ENCODE measurements at regions not wholly inside any gene's neighbourhood (a gene's known extent, or its start where the extent isn't known, plus 50 kb on each side); places are given as distances from the start of the nearest gene placed in this dataset.

DNA sequence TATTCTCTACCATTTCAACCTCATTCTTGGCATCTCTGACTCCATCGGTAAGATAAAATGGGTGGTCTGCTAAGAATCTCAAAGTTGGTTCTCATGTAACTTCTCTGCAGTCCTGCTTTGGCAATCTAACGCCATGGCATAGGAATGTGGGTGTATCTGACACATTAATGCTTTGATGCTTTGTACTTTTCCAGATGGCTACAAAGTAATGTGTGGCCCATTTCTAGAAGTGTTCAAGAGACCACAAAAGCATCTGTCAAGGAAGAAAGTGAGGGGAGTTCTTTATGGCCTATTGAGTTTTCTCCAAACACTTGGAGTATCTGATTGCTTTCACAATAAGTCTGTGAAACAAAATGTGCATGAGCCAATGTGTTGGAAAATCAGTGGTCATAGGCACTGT, 339.9 kb upstream of the TGFBR2 start:
- TF ChIP-seq EZH2 (IDR thresholded peaks at IDR 0.05; ENCODE audit: low read length) = no peak
- TF ChIP-seq, protein P1, sequence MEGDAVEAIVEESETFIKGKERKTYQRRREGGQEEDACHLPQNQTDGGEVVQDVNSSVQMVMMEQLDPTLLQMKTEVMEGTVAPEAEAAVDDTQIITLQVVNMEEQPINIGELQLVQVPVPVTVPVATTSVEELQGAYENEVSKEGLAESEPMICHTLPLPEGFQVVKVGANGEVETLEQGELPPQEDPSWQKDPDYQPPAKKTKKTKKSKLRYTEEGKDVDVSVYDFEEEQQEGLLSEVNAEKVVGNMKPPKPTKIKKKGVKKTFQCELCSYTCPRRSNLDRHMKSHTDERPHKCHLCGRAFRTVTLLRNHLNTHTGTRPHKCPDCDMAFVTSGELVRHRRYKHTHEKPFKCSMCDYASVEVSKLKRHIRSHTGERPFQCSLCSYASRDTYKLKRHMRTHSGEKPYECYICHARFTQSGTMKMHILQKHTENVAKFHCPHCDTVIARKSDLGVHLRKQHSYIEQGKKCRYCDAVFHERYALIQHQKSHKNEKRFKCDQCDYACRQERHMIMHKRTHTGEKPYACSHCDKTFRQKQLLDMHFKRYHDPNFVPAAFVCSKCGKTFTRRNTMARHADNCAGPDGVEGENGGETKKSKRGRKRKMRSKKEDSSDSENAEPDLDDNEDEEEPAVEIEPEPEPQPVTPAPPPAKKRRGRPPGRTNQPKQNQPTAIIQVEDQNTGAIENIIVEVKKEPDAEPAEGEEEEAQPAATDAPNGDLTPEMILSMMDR (optimal IDR thresholded peaks at IDR 0.05 in 1 of 3, IDR thresholded peaks at IDR 0.05 in 1 of 3, conservative IDR thresholded peaks at IDR 0.05 in 1 of 3; ENCODE audit: extremely low read depth in 1 of 3, insufficient read depth in 2 of 3, low read length in 3 of 3) = no peak
- Histone ChIP-seq H3K79me2 (ENCODE audit: control insufficient read depth, insufficient read depth, low read length) (no peaks in the 10 kb centered on the region), H3K9me3 (ENCODE audit: control insufficient read depth, low read depth, low read length) (no peaks in the 10 kb centered on the region), H4K20me1 (ENCODE audit: control insufficient read depth, extremely low read depth, insufficient read depth, low read length) (no peaks in the 10 kb centered on the region), H2AFZ (ENCODE audit: control insufficient read depth, low read length) (no peak overlapping the region), H3K4me3 (ENCODE audit: control insufficient read depth in 2 of 3, extremely low read depth in 1 of 3, insufficient read depth in 2 of 3, low read depth in 1 of 3, low read length in 3 of 3) (no peak overlapping the region), H3K4me2 (ENCODE audit: control insufficient read depth, extremely low read depth, insufficient read depth, low read depth, low read length) (no peak overlapping the region), H3K4me1 (ENCODE audit: control insufficient read depth, extremely low read depth, insufficient read depth, low read length) (peaks cover 3% of the 10 kb centered on the region), H3K9ac (ENCODE audit: control insufficient read depth, extremely low read depth, insufficient read depth, low read length) (no peak overlapping the region), H3K36me3 (ENCODE audit: control insufficient read depth in 2 of 2, extremely low read depth in 1 of 2, insufficient read depth in 2 of 2, low read length in 2 of 2) (no peaks in the 10 kb centered on the region), H3K27ac (ENCODE audit: control insufficient read depth, insufficient read depth, low read length) (no peak overlapping the region), H3K27me3 (ENCODE audit: control insufficient read depth, extremely low read depth, insufficient read depth, low read length) (no peaks in the 10 kb centered on the region), H3K9me1 (ENCODE audit: control insufficient read depth, extremely low read depth, insufficient read depth, low read length) (no peaks in the 10 kb centered on the region)
- DNase-seq (ENCODE audit: low read depth, low spot score) (no peak), FAIRE-seq (no peak)
- dilution Hi-C loops (cut with MboI; ENCODE audit: extremely low pct_ligation_motif_present, low sequenced_read_pairs) = no loop called here

DNA sequence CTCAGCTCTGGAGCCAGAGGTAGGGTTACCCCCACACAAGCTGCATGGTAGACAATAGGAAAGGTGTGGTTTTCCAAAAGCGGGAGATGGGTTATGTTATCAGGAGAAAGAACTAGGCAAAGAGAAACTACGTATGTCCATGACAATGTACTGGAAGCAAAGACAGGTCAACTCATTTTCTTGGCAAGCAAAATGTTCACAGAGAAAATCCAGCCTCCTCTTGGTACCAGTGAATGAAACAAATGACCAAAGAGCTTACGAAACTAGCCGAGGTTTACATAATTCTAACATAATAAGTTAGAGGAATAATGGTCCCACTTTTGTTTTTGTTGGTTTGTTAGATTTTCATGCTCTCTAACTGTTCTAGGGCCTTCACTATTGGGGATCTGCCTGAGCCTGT, 338.1 kb upstream of the TGFBR2 start:
- TF ChIP-seq EZH2 (IDR thresholded peaks at IDR 0.05; ENCODE audit: low read length) = no peak
- TF ChIP-seq, protein P1 (optimal IDR thresholded peaks at IDR 0.05 in 1 of 3, IDR thresholded peaks at IDR 0.05 in 1 of 3, conservative IDR thresholded peaks at IDR 0.05 in 1 of 3; ENCODE audit: extremely low read depth in 1 of 3, insufficient read depth in 2 of 3, low read length in 3 of 3) = no peak
- no peaks in the 10 kb centered on the region for H4K20me1 ChIP-seq (ENCODE audit: control insufficient read depth, extremely low read depth, insufficient read depth, low read length)
- H2AFZ ChIP-seq (ENCODE audit: control insufficient read depth, low read length) = peak overlapping the region; percentile 12
- H3K4me1 ChIP-seq (ENCODE audit: control insufficient read depth, extremely low read depth, insufficient read depth, low read length) = peaks cover 3% of the 10 kb centered on the region
- no peak overlapping the region for H3K4me3 ChIP-seq (ENCODE audit: control insufficient read depth in 2 of 3, extremely low read depth in 1 of 3, insufficient read depth in 2 of 3, low read depth in 1 of 3, low read length in 3 of 3)
- no peak overlapping the region for H3K9ac ChIP-seq (ENCODE audit: control insufficient read depth, extremely low read depth, insufficient read depth, low read length)
- H3K27ac ChIP-seq (ENCODE audit: control insufficient read depth, insufficient read depth, low read length) = no peak overlapping the region
- H3K9me1 ChIP-seq (ENCODE audit: control insufficient read depth, extremely low read depth, insufficient read depth, low read length) = no peaks in the 10 kb centered on the region
- no peak for DNase-seq (ENCODE audit: low read depth, low spot score)
- no peaks in the 10 kb centered on the region for H3K9me3 ChIP-seq (ENCODE audit: control insufficient read depth, low read depth, low read length)
- no peaks in the 10 kb centered on the region for H3K36me3 ChIP-seq (ENCODE audit: control insufficient read depth in 2 of 2, extremely low read depth in 1 of 2, insufficient read depth in 2 of 2, low read length in 2 of 2)
- H3K27me3 ChIP-seq (ENCODE audit: control insufficient read depth, extremely low read depth, insufficient read depth, low read length) = no peaks in the 10 kb centered on the region
- no peak for FAIRE-seq
- no peak overlapping the region for H3K4me2 ChIP-seq (ENCODE audit: control insufficient read depth, extremely low read depth, insufficient read depth, low read depth, low read length)
- dilution Hi-C loops (cut with MboI; ENCODE audit: extremely low pct_ligation_motif_present, low sequenced_read_pairs) = no loop called here
- no peaks in the 10 kb centered on the region for H3K79me2 ChIP-seq (ENCODE audit: control insufficient read depth, insufficient read depth, low read length)
